ENCODE measurements at regions not wholly inside any gene's neighbourhood (a gene's known extent, or its start where the extent isn't known, plus 50 kb on each side); places are given as distances from the start of the nearest gene placed in this dataset.

DNA sequence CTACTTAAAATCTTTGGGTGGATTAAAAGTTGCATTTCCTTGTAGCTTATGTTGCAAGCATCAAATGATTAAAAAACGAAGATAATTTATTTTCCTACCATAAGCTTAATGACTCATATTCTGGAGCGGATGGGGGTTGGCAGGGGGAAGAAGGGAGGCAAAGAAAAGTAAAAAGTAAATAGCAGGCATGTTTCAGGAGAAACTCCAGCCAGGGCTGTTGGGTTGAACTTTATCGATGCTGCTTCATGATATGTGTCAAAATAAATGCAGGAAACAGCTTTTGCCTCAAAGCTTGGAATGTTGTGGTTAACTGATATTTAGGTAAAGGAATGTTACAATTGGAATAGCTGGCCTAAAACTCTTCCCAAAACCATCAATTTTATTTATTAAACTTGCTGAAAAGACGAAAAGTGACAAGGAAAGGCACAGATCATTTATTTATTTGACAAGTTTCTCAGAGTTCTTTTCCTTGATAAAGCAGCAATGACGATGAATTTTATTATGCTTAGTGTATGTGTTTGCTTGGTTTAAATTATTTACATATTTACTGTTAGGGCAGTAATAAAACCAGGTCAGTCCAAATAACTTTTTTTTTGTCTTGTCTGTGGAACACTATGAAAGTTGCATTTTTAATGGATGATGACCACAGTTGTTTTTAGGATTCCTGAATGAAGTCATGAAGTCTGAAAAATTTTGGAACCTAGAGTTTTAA is 177.9 kb downstream of the PCSK1 start:
- no peak overlapping the region for H3K4me3 Mint-ChIP-seq
- H3K4me1 Mint-ChIP-seq (ENCODE audit: low read depth): peaks cover 7% of the 10 kb centered on the region
- no peaks in the 10 kb centered on the region for H3K36me3 Mint-ChIP-seq (ENCODE audit: low read depth)
- H3K27ac Mint-ChIP-seq: no peak overlapping the region
- no peaks in the 10 kb centered on the region for H3K9me3 Mint-ChIP-seq
- peaks cover 5% of the 10 kb centered on the region for H3K27me3 Mint-ChIP-seq (ENCODE audit: low read depth)

DNA sequence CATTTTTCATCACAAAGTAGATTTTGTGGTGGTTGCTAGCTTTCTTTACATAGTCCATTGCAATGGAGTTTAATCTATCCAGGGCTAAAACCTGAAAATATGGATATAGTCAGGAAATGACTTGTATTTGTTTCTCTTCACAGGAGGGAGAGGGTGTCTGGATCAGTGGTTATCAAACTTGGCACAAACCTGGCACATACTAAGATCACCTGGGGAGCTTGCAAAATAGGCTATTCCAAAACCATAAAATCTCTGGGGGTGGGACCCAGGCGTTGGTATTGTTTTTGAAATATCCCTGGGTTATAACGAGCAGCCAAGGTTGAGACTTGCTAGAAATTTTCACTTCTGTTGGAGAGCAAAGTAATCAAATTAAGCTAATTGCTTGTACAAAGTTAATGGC is 179.9 kb downstream of the PCSK1 start:
- Mint-ChIP-seq H3K36me3 (ENCODE audit: low read depth) (no peaks in the 10 kb centered on the region), H3K4me3 (no peak overlapping the region), H3K27ac (no peak overlapping the region), H3K27me3 (ENCODE audit: low read depth) (peaks cover 5% of the 10 kb centered on the region), H3K9me3 (no peaks in the 10 kb centered on the region), H3K4me1 (ENCODE audit: low read depth) (peaks cover 2% of the 10 kb centered on the region)

DNA sequence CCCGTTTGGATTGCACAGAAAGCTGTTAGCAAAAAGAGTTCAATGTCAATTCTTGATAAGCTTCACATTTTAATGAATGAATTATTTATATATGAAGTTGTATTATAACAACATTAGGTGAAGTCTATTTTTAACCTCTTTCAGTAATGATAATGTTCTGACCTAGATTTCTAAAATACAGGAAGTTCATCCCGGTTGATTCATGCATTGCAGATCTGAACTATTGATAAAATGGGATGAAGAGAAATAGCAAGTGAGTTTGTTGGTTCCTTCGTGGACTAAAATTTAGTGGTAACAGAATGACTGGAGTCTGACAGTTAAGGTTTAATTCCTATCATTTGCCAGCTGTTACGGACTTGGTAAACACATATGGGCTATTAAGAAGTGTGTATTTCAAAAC is 180.5 kb downstream of the PCSK1 start:
- Mint-ChIP-seq H3K9me3 (no peaks in the 10 kb centered on the region), H3K36me3 (ENCODE audit: low read depth) (no peaks in the 10 kb centered on the region), H3K27ac (no peak overlapping the region), H3K4me3 (no peak overlapping the region), H3K27me3 (ENCODE audit: low read depth) (peaks cover 5% of the 10 kb centered on the region), H3K4me1 (ENCODE audit: low read depth) (peaks cover under 1% of the 10 kb centered on the region)

DNA sequence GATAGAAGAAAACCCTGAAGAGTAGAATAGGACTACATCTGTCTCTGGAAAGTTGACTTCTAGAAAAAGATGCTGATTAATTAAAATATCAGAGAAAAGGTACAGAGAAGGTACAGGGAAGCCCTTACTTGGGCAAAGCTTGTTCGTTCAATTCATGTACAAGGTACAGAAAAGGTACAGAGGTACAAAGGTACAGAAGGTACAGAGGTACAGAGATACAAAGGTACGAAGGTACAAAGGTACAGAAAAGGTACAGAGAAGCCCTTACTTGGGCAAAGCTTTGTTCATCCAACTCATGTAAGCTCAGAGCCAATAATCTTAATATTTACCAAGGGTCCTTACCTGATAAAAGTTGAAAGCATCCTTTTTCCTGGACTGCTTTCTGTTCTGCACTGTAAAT is 182.3 kb downstream of the PCSK1 start:
- no peaks in the 10 kb centered on the region for H3K9me3 Mint-ChIP-seq
- no peaks in the 10 kb centered on the region for H3K36me3 Mint-ChIP-seq (ENCODE audit: low read depth)
- H3K27me3 Mint-ChIP-seq (ENCODE audit: low read depth): peaks cover 5% of the 10 kb centered on the region
- no peak overlapping the region for H3K4me3 Mint-ChIP-seq
- no peak overlapping the region for H3K27ac Mint-ChIP-seq
- H3K4me1 Mint-ChIP-seq (ENCODE audit: low read depth): no peaks in the 10 kb centered on the region

DNA sequence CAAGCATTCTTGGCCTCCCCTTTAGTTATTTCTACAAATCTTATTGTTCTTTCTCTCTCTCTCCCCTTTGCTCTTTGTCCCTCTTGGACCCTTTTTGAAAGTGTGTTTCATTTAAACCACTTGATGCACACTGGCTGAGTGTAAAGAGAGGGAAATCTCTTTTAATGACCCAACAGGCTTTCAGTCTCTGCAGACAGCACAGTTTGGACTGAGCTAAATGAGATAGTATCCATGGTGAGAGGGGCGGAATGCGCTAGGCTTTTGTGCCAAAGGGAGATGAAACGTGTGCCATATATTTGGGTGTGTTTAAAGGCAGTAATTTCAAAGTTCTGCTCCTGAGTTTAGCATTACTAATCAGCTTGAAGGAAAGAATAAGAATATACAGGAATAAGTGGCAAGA is 184.9 kb downstream of the PCSK1 start:
- Mint-ChIP-seq H3K9me3 (no peaks in the 10 kb centered on the region), H3K27ac (no peak overlapping the region), H3K36me3 (ENCODE audit: low read depth) (no peaks in the 10 kb centered on the region), H3K4me3 (no peak overlapping the region), H3K4me1 (ENCODE audit: low read depth) (no peaks in the 10 kb centered on the region), H3K27me3 (ENCODE audit: low read depth) (peaks cover 14% of the 10 kb centered on the region)

DNA sequence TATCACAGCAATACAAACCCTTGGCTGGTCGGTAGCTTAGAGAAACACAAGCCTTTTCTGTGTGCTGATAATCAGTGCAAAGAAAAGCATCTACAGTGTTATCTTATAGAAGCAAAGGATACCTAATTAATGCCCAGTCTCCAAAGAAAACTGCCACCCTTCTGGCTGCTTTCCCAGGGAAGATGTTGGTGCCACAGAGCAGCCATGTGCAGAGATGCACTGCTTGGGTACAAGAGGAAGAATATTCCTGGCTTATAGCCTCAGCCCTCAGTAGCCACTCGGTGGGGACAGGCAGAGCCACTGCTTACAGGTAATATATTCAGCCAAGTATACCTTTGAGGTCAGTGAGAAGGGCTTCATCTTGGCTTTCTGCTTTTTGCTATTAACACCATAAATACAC is 185.3 kb downstream of the PCSK1 start:
- Mint-ChIP-seq H3K27me3 (ENCODE audit: low read depth) (peaks cover 14% of the 10 kb centered on the region), H3K27ac (no peak overlapping the region), H3K4me1 (ENCODE audit: low read depth) (no peaks in the 10 kb centered on the region), H3K36me3 (ENCODE audit: low read depth) (no peaks in the 10 kb centered on the region), H3K4me3 (no peak overlapping the region), H3K9me3 (no peaks in the 10 kb centered on the region)

DNA sequence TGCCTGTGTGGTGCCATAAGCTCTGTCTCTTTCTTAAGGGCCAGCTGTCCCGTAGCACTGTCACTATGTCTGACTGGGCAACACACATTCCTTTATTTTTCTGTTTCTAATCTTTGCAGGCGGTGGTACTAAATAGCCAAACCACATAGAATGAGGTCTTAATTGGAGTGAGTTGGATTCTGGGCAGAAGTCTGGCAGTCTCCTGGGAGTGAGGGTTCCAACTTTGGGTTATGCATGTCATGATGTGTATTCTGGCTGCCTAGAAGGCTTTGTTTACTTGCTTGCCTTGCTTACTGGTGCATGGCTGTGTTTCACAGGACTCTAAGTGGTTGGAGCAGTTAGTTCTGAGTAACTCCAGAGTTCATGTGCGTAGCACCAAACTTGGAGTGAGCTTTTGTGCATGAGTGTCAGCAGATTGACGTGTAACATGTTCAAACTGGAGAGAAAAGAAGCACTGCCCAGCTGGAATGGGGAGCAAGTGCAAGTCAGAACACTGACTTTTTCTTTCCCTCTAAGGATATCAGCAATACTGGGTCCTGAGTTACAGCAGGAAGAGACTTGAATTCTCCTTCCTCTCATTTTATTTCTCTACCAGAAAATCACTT is 185.8 kb downstream of the PCSK1 start:
- Mint-ChIP-seq H3K27ac (no peak overlapping the region), H3K36me3 (ENCODE audit: low read depth) (no peaks in the 10 kb centered on the region), H3K4me1 (ENCODE audit: low read depth) (no peaks in the 10 kb centered on the region), H3K9me3 (no peaks in the 10 kb centered on the region), H3K27me3 (ENCODE audit: low read depth) (peaks cover 14% of the 10 kb centered on the region), H3K4me3 (no peak overlapping the region)

DNA sequence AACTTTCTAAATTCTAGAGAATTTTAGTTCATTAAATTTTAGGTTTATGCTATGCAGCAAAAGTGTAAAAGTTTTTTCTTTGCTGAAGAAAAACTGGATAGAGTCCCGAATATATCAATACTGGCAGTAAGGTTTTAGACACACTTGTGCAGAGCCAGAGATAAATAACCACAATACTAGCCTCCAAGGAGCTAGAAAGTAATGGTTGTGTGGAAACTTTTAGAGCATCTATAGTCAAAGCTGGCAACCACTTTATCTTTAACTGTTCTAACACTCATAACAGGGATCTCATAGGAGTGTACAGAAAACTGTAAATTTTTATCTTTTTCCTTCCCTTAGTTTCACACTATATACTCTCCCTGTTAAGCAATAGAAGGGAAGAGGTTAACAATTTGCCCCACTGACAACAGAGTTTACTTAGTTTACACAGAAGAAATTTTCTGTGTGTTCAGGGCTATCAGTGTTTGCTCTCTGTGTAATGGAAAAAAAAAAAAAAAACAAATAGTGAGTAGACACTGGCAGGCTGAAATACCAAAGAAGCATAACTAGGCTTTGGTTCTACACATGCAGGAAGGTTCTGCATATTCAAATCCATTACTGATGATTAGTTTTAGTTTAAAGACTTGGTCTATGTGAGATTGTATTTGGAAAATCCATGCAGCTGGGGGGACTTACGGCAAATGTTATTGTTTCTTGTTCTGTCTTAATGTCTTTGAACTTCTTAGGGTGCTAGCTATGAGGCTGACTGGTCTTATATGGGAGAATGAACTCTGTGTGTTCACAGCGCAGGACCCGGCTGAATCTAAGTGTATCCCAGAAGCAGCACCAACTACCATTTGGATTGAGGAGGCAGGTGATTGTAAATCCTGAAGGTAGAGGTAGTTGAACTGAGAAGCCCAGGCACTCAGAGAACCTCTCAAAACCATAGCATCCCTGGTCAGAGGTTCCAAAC is 187.6 kb downstream of the PCSK1 start:
- Mint-ChIP-seq H3K36me3 (ENCODE audit: low read depth) (no peaks in the 10 kb centered on the region), H3K27ac (no peak overlapping the region), H3K4me1 (ENCODE audit: low read depth) (no peaks in the 10 kb centered on the region), H3K9me3 (no peaks in the 10 kb centered on the region), H3K4me3 (no peak overlapping the region), H3K27me3 (ENCODE audit: low read depth) (peaks cover 10% of the 10 kb centered on the region)

DNA sequence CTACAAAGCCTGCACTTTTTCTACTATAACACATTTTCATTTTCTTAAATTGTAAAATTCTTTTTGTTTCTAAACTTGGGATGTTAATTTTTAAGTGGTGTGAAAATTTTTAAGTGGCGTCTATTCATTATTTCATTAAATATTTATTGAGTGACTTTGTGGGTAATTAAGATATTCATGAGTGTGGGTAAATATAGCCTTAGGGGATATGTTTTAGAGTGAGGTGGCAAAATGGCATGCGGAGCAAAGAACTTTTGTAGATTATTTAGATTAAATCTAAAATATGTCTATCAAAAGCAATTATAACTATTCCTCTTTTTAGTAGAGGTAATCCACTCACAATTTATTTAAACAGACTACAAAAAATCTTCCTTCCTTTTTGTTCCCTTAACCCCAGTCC is 188.4 kb downstream of the PCSK1 start:
- Mint-ChIP-seq H3K36me3 (ENCODE audit: low read depth) (no peaks in the 10 kb centered on the region), H3K9me3 (no peaks in the 10 kb centered on the region), H3K4me3 (no peak overlapping the region), H3K27ac (no peak overlapping the region), H3K4me1 (ENCODE audit: low read depth) (no peaks in the 10 kb centered on the region), H3K27me3 (ENCODE audit: low read depth) (peaks cover 10% of the 10 kb centered on the region)

DNA sequence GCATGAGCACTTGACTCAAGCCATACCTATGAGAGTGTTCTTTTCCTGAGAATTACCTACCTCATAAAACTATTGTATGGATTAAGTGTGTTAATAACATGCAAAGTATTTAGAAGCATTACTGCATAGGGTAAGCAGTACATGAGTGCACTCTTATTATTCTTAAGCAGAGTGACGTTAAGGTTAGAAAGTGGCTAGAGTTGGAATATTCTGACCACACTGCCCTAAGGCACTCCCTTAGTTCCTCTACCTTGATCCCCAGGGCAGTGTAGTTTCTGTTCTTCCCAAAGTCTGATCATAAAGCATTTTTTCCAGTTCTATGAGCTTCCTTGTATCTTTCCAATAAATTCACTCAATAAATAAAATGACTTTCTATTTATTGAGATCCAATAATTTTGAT is 189.2 kb downstream of the PCSK1 start:
- Mint-ChIP-seq H3K4me3 (no peak overlapping the region), H3K27me3 (ENCODE audit: low read depth) (peaks cover 10% of the 10 kb centered on the region), H3K9me3 (no peaks in the 10 kb centered on the region), H3K27ac (no peak overlapping the region), H3K36me3 (ENCODE audit: low read depth) (no peaks in the 10 kb centered on the region), H3K4me1 (ENCODE audit: low read depth) (no peaks in the 10 kb centered on the region)

DNA sequence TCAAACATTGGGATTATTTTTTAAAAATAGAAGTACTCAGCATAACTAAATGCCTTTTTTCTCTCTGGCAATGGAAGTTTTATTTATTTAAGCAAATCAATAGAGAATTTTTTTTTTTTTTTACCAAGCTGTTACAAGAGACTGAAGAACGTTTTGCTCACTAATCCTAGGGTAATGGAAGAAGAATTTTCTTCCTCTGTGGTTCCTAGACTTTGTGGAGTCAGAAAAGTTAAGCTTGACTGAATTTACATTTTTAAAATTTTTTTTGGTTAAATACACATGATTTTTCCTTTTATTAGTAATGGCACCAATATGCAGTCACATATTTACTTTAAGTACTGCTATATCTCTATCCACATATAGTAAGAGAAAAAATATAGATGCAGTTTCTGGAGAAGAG is 189.8 kb downstream of the PCSK1 start:
- Mint-ChIP-seq H3K4me3 (no peak overlapping the region), H3K27ac (no peak overlapping the region), H3K9me3 (no peaks in the 10 kb centered on the region), H3K4me1 (ENCODE audit: low read depth) (no peaks in the 10 kb centered on the region), H3K27me3 (ENCODE audit: low read depth) (peaks cover 10% of the 10 kb centered on the region), H3K36me3 (ENCODE audit: low read depth) (no peaks in the 10 kb centered on the region)

DNA sequence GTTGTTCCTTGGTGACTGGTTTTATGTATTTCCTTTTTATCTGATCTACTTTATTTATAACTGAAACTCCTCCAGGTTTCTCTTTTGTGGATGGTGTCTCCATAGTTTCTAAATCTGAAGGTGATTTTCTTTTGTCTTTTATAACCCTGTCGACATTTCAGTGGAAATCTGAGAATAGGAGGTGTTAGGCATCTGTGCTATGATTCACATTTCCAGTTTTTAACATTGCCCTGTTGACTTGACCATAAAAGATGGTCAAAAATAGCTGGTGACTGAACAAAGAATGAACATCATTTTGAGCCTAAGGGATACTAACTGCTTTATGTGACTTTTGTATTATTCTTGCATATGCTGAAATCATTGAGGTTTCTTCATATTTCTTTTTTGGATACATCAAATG is 190.5 kb downstream of the PCSK1 start:
- no peak overlapping the region for H3K4me3 Mint-ChIP-seq
- H3K27ac Mint-ChIP-seq: no peak overlapping the region
- no peaks in the 10 kb centered on the region for H3K36me3 Mint-ChIP-seq (ENCODE audit: low read depth)
- peaks cover 10% of the 10 kb centered on the region for H3K27me3 Mint-ChIP-seq (ENCODE audit: low read depth)
- no peaks in the 10 kb centered on the region for H3K9me3 Mint-ChIP-seq
- H3K4me1 Mint-ChIP-seq (ENCODE audit: low read depth): no peaks in the 10 kb centered on the region

DNA sequence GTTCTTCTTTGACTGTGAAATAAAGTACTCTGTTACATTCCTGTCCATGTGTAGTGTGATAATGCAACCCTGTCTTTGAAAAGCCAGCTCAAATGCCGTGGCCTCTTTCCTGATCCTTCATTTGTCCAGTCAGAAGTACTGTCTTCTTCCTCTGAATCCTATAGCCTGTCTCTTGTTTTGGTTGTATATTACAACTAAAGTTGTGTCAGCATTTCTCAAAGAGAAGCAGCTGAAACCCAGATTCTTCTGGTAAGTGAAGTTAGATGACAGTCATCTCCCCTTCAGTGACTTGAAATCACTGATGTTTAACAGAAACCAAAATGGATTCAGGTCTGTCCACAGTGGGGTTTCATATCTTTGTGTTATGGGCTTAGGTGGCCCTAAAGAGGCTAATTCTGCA is 196.2 kb downstream of the PCSK1 start:
- no peak overlapping the region for H3K27ac Mint-ChIP-seq
- H3K27me3 Mint-ChIP-seq (ENCODE audit: low read depth): no peaks in the 10 kb centered on the region
- H3K4me1 Mint-ChIP-seq (ENCODE audit: low read depth): no peaks in the 10 kb centered on the region
- no peaks in the 10 kb centered on the region for H3K9me3 Mint-ChIP-seq
- H3K4me3 Mint-ChIP-seq: no peak overlapping the region
- H3K36me3 Mint-ChIP-seq (ENCODE audit: low read depth): no peaks in the 10 kb centered on the region

DNA sequence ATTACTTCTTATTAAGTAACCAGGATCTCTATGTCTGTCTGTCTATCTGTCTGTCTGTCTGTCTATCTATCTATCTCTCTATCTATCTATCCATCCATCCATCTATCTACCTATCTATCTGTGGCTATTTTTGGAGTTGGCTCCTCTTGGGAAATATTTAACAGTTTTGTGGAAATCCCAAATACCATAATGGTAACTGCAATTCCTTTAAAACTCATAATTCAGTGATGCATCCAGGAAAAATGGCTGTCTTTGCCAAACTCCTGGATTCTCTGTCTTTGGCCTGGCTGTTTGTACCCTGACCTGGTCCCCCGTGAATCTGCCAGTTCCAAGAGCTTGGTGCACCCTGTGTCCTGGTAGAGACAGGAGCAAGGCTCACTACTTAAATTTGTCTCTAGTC is 197.0 kb downstream of the PCSK1 start:
- H3K9me3 Mint-ChIP-seq: no peaks in the 10 kb centered on the region

More for the DNA sequence above, 197.0 kb downstream of the PCSK1 start:
- H3K4me1 Mint-ChIP-seq (ENCODE audit: low read depth): no peaks in the 10 kb centered on the region
- no peaks in the 10 kb centered on the region for H3K27me3 Mint-ChIP-seq (ENCODE audit: low read depth)
- H3K27ac Mint-ChIP-seq: no peak overlapping the region
- H3K4me3 Mint-ChIP-seq: no peak overlapping the region
- H3K36me3 Mint-ChIP-seq (ENCODE audit: low read depth): no peaks in the 10 kb centered on the region

Measured in T-helper 1 cell treated with Interleukin-12 subunit alpha and Interleukin-12 subunit beta and Interleukin-4 antibody, amounts not matched to agents 30 μg/mL and 1 μg/mL, for 36 hours (primary cell).